RWPE2 (cell line): ENCODE measurements at regions not wholly inside any gene's neighbourhood (a gene's known extent, or its start where the extent isn't known, plus 50 kb on each side); places are given as distances from the start of the nearest gene placed in this dataset.
A peak's percentile ranks its signal among the peaks of the same experiment; 100 is the strongest.

Experiments
- ATAC-seq: fragments of 200-7000 bp; cut with Tn5 transposase; 3 replicates; pipeline ENCODE4 v1.9.1; 2021; ENCODE audit warnings: low read depth
- DNase-seq: peaks from one replicate; pipeline ENCODE4 v3.0.0-alpha.2; 2020; ENCODE audit warnings: low spot score
- H3K27ac ChIP-seq: fragments of 450-650 bp; 2 replicates; pipeline ENCODE4 v1.5.1; 2017; ENCODE audit warnings: mild to moderate bottlenecking; ENCODE audit not compliant: poor library complexity, severe bottlenecking
- H3K27me3 ChIP-seq: fragments of 250-450 bp; sonication (Bioruptor Pico); 2 replicates; pipeline ENCODE4 v1.5.1; 2021; ENCODE audit warnings: mild to moderate bottlenecking, moderate library complexity; ENCODE audit not compliant: insufficient read depth, poor library complexity, severe bottlenecking
- H3K36me3 ChIP-seq: fragments of 250-450 bp; sonication (Bioruptor Pico); 2 replicates; pipeline ENCODE4 v1.5.1; 2020; ENCODE audit warnings: low read depth, mild to moderate bottlenecking, moderate library complexity
- H3K4me1 ChIP-seq: fragments of 250-450 bp; sonication (Bioruptor Pico); 2 replicates; pipeline ENCODE4 v1.5.1; 2021; ENCODE audit warnings: mild to moderate bottlenecking, moderate library complexity; ENCODE audit not compliant: insufficient read depth, poor library complexity, severe bottlenecking
- H3K4me3 ChIP-seq: fragments of 250-450 bp; sonication (Bioruptor Pico); 2 replicates; pipeline ENCODE4 v1.5.1; 2021; ENCODE audit warnings: mild to moderate bottlenecking, moderate library complexity; ENCODE audit not compliant: severe bottlenecking
- H3K9me3 ChIP-seq: fragments of 250-450 bp; sonication (Bioruptor Pico); 2 replicates; pipeline ENCODE4 v1.5.1; 2021; ENCODE audit warnings: mild to moderate bottlenecking, moderate library complexity; ENCODE audit not compliant: severe bottlenecking
- TF ChIP-seq, protein P1 (sequence below): fragments of 450-650 bp; IDR thresholded peaks from one replicate; pipeline ENCODE4 v1.5.1; 2017; ENCODE audit warnings: mild to moderate bottlenecking, moderate library complexity; ENCODE audit not compliant: poor library complexity, severe bottlenecking

DNA sequence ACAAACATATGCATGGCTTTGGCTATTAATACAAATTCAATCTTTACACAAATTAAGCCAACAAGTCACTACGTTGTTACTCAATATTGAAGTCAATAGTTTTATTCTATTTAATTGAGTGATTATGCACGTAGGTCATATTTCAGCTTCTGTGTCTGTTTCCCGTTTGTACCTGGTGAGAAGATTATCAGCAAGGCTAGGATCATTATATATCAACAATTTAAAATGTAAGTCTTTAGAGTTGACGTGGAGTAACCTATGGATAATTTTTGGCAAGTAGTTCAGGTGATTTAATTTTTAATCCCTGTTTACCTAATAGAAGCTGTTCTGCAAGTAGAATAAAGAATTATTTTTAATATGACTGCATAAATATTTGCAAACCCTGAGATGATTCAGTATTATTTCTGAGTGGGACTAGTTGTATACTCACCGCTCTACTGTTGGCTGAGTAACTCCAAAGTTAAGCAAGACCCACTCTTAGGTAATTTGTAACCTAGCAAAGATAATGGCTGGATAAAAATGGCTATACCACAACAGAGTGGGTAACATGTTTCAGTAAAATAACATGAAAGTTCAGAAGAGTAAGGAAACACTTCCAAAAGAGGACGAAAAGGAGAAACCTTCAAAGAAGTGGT lies 161.0 kb downstream of the HGF start:
- ATAC-seq (peak; percentile 77), DNase-seq (no peak)
- Histone ChIP-seq H3K27me3 (no peaks in the 10 kb centered on the region), H3K27ac (no peak overlapping the region), H3K9me3 (no peaks in the 10 kb centered on the region), H3K4me3 (no peak overlapping the region), H3K4me1 (peaks cover 6% of the 10 kb centered on the region), H3K36me3 (no peaks in the 10 kb centered on the region)
- TF ChIP-seq, protein P1, sequence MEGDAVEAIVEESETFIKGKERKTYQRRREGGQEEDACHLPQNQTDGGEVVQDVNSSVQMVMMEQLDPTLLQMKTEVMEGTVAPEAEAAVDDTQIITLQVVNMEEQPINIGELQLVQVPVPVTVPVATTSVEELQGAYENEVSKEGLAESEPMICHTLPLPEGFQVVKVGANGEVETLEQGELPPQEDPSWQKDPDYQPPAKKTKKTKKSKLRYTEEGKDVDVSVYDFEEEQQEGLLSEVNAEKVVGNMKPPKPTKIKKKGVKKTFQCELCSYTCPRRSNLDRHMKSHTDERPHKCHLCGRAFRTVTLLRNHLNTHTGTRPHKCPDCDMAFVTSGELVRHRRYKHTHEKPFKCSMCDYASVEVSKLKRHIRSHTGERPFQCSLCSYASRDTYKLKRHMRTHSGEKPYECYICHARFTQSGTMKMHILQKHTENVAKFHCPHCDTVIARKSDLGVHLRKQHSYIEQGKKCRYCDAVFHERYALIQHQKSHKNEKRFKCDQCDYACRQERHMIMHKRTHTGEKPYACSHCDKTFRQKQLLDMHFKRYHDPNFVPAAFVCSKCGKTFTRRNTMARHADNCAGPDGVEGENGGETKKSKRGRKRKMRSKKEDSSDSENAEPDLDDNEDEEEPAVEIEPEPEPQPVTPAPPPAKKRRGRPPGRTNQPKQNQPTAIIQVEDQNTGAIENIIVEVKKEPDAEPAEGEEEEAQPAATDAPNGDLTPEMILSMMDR = no peak

DNA sequence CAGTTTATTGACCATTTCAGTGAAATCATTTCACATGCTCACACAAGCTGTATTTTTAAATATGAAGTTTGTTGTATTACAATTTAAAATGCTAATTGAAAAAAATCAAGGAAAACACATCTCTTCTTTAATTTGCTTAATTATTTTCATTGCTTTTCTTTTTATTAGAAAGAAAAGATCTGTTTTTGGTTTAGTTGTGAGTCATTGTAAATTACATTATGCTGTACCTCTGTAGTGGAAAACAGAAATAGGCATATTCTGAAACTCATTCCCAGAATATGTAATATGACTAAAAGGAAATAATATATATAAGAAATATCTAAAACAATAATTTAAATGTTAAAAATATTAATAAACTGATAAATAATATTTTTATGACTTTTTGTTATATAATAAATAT lies 161.9 kb downstream of the HGF start:
- no peak for DNase-seq
- TF ChIP-seq, protein P1 = no peak
- Histone ChIP-seq H3K4me1 (peaks cover 6% of the 10 kb centered on the region), H3K36me3 (no peaks in the 10 kb centered on the region), H3K9me3 (no peaks in the 10 kb centered on the region), H3K27ac (no peak overlapping the region), H3K4me3 (no peak overlapping the region), H3K27me3 (no peaks in the 10 kb centered on the region)
- ATAC-seq = no peak

DNA sequence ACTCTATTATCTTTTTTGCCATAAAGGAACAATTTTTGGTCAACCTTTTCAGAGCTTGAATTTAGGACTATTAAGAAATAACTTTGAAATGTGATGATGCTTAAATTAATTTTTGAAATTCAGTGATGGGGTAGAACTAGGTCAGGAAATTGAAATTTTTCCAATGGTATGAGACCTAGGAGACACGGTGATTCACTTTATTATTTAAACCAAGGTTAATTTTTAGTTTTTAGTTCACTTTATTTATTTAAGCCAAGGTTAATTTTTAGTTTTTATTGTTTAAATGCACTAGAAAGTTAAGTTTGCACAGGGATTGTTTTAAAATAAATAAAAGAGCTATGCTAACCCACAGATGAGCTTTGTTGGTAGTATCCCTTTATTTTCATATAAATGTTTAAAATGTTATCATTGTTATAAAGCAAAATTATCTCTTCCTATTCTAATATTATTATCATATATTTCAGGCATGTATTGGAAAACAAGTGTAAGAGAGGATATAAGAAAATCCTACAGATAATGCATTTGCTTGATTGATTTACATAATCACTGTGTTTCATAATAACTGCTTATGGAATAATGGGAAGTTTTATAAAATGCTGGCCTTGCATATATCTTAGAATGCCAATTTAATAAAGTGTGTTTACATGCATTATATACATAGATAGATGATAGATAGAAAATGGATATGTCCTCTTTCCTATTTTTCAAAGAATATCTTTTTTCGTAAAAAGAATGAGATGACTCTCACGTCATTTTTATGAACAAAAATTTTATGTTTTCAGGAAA lies 163.6 kb downstream of the HGF start:
- H3K4me3 ChIP-seq = no peak overlapping the region
- peaks cover 6% of the 10 kb centered on the region for H3K4me1 ChIP-seq
- DNase-seq (no peak), ATAC-seq (no peak)
- H3K9me3 ChIP-seq = no peaks in the 10 kb centered on the region
- no peak overlapping the region for H3K27ac ChIP-seq
- no peaks in the 10 kb centered on the region for H3K36me3 ChIP-seq
- TF ChIP-seq, protein P1 = no peak
- H3K27me3 ChIP-seq = no peaks in the 10 kb centered on the region

DNA sequence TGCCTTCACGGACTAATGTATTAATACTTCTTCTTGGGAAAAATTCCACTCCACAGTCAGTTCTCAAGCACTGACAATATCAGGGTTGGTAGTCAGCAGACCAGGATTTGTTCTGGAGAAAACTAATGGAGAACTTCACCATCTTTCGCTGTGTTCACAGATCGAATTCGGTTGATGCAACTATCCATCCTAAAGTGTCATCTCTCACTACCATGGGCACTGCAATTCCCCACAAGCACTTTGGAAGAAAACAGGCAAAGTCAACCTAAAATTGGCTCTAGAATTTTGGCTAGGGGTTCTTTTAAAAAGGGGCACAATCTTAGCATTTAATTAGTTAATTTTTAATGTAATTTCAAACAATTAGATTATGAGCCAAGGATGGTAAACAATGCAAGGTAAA lies 164.4 kb downstream of the HGF start:
- TF ChIP-seq, protein P1 = no peak
- no peaks in the 10 kb centered on the region for H3K27me3 ChIP-seq
- H3K4me3 ChIP-seq = no peak overlapping the region
- DNase-seq (no peak), ATAC-seq (no peak)
- peaks cover 6% of the 10 kb centered on the region for H3K4me1 ChIP-seq
- H3K9me3 ChIP-seq = no peaks in the 10 kb centered on the region
- H3K27ac ChIP-seq = no peak overlapping the region
- no peaks in the 10 kb centered on the region for H3K36me3 ChIP-seq

DNA sequence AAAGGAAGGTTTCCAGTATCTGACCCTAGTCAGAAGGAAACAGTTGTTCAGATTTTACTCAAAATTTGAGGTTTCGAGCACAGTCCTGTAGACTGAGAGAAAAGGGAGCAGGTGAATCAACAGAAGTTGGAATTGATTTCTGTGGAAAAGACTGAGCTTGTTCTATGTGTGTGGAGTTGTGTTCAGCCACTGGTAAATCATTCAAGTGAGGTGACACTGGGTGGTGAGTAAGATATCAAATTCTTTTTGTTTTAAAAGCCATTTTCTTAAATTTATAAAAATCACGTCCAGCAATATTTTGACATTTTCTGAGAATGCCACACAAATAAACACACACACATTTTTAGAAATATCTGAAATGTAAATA lies 165.1 kb downstream of the HGF start:
- H3K9me3 ChIP-seq = no peaks in the 10 kb centered on the region
- H3K4me3 ChIP-seq = no peak overlapping the region
- H3K27ac ChIP-seq = no peak overlapping the region
- no peak for ATAC-seq
- H3K4me1 ChIP-seq = peaks cover 6% of the 10 kb centered on the region
- H3K27me3 ChIP-seq = no peaks in the 10 kb centered on the region
- H3K36me3 ChIP-seq = no peaks in the 10 kb centered on the region
- DNase-seq = no peak
- TF ChIP-seq, protein P1 = no peak
